DND-41 (cell line): ENCODE measurements at regions not wholly inside any gene's neighbourhood (a gene's known extent, or its start where the extent isn't known, plus 50 kb on each side); places are given as distances from the start of the nearest gene placed in this dataset.

Experiments used
- CTCF ChIP-seq: IDR thresholded peaks from 2 replicates; pipeline ENCODE4 v1.5.1; 2012; ENCODE audit warnings: borderline replicate concordance, low read length, moderate library complexity, mild to moderate bottlenecking; ENCODE audit not compliant: poor library complexity, severe bottlenecking; ENCODE audit errors: extremely low read depth
- EZH2 ChIP-seq: IDR thresholded peaks from 3 replicates; pipeline ENCODE4 v1.6.1; 2012; ENCODE audit warnings: borderline replicate concordance, low read depth, mild to moderate bottlenecking, moderate library complexity, low read length, inconsistent platforms; ENCODE audit not compliant: severe bottlenecking

GRCh38 chr4:59223292-59223941 is 1976.7 kb upstream of the ADGRL3 start:
- TF ChIP-seq CTCF (no peak), EZH2 (no peak)
